ENCODE measurements at regions not wholly inside any gene's neighbourhood (a gene's known extent, or its start where the extent isn't known, plus 50 kb on each side); places are given as distances from the start of the nearest gene placed in this dataset.
"Not testable (repeated sequence)": the region's sequence is repeated elsewhere in the genome, so short reads cannot be mapped to it uniquely, and the experiment has no call there.

DNA sequence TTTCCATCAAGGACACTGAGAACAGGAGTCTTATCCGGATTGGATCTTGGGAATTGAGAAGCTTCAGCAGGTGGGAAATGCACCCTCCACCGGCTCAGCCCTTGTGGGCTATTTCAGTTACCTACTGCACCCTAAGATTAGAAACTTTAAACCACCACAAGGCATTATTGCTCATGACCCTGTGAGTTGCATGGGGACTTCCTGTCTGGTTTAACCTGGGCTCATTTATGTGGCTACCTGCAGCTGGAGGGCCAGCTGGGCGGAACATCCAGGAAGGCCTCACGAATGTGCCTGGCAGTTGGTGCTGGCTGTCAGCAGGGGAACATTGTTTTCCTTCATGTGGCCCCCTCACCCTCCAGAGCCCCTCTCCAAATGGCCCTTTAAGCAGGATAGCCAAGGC, 164.1 kb downstream of the DEFB131A start:
- Histone ChIP-seq H4K20me1 (ENCODE audit: insufficient read depth, low read length) (no peaks in the 10 kb centered on the region), H3K36me3 (replicated peaks in 1 of 2; ENCODE audit: control insufficient read depth in 1 of 2, insufficient read depth in 2 of 2, low read length in 2 of 2) (no peaks in the 10 kb centered on the region), H3K4me1 (ENCODE audit: control insufficient read depth in 1 of 2, insufficient read depth in 2 of 2, low read length in 2 of 2) (peaks cover 0 to 5% of the 10 kb centered on the region in 2 donors), H3K9ac (ENCODE audit: insufficient read depth, low read length, poor library complexity, severe bottlenecking) (no peak overlapping the region), H3K9me3 (replicated peaks in 1 of 2; ENCODE audit: control insufficient read depth in 1 of 2, insufficient read depth in 1 of 2, low read length in 2 of 2) (no peaks in the 10 kb centered on the region), H3K27me3 (ENCODE audit: control insufficient read depth in 2 of 2, insufficient read depth in 2 of 2, low read length in 2 of 2) (no peaks in the 10 kb centered on the region), H3K27ac (ENCODE audit: low read depth in 1 of 2, low read length in 2 of 2) (no peak overlapping the region), H3K4me3 (replicated peaks in 1 of 3; ENCODE audit: low read depth in 2 of 3, low read length in 3 of 3) (no peak overlapping the region), H2AFZ (ENCODE audit: insufficient read depth, low read depth, low read length, poor library complexity, severe bottlenecking) (no peak overlapping the region), H3K4me2 (replicated peaks; ENCODE audit: extremely low read depth, low read length, poor library complexity, severe bottlenecking) (no peak overlapping the region), H3K79me2 (ENCODE audit: insufficient read depth, low read length) (no peaks in the 10 kb centered on the region)
- H3K9me3 Mint-ChIP-seq = peaks cover 0 to 5% (median 0%) of the 10 kb centered on the region in 7 donors
- H3K4me1 Mint-ChIP-seq = peaks cover 12% of the 10 kb centered on the region
- no peak for TF ChIP-seq CTCF (IDR thresholded peaks at IDR 0.05)
- no peaks in the 10 kb centered on the region for H3K36me3 Mint-ChIP-seq
- H3K27ac Mint-ChIP-seq = no peak overlapping the region
- intact Hi-C loops (cut with micrococcal nuclease) = no loop called here
- 89% methylated on average over 3 of the region's 4 CpGs for WGBS (ENCODE audit: insufficient coverage)
- no peak overlapping the region for H3K4me3 Mint-ChIP-seq
- DNase-seq = no peak
- peaks cover 0 to 4% (median 4%) of the 10 kb centered on the region in 3 donors for H3K27me3 Mint-ChIP-seq (ENCODE audit: low read depth in 3 of 3)

GRCh38 chr4:9610321-9610720, 166.1 kb downstream of the DEFB131A start:
- DNase-seq; H2AFZ ChIP-seq (ENCODE audit: insufficient read depth, low read depth, low read length, poor library complexity, severe bottlenecking); H3K27me3 ChIP-seq (ENCODE audit: control insufficient read depth in 2 of 2, insufficient read depth in 2 of 2, low read length in 2 of 2); H3K27ac Mint-ChIP-seq; H3K4me3 Mint-ChIP-seq; H3K9me3 ChIP-seq (replicated peaks in 1 of 2; ENCODE audit: control insufficient read depth in 1 of 2, insufficient read depth in 1 of 2, low read length in 2 of 2); H3K27ac ChIP-seq (ENCODE audit: low read depth in 1 of 2, low read length in 2 of 2); H3K4me3 ChIP-seq (replicated peaks in 1 of 3; ENCODE audit: low read depth in 2 of 3, low read length in 3 of 3); H3K36me3 ChIP-seq (replicated peaks in 1 of 2; ENCODE audit: control insufficient read depth in 1 of 2, insufficient read depth in 2 of 2, low read length in 2 of 2); intact Hi-C loops (cut with micrococcal nuclease); H3K36me3 Mint-ChIP-seq; H3K4me1 Mint-ChIP-seq; H3K4me1 ChIP-seq (ENCODE audit: control insufficient read depth in 1 of 2, insufficient read depth in 2 of 2, low read length in 2 of 2); H3K27me3 Mint-ChIP-seq (ENCODE audit: low read depth in 3 of 3); H4K20me1 ChIP-seq (ENCODE audit: insufficient read depth, low read length); H3K9ac ChIP-seq (ENCODE audit: insufficient read depth, low read length, poor library complexity, severe bottlenecking); H3K4me2 ChIP-seq (replicated peaks; ENCODE audit: extremely low read depth, low read length, poor library complexity, severe bottlenecking); H3K9me3 Mint-ChIP-seq; H3K79me2 ChIP-seq (ENCODE audit: insufficient read depth, low read length): not testable (repeated sequence)
- no CpG with 5 or more reads among the region's 2 CpGs for WGBS (ENCODE audit: insufficient coverage)

Data from CD14-positive monocyte (primary cell).